Activated CD4-positive, CD25-positive, alpha-beta regulatory T cell (primary cell): ENCODE measurements at regions not wholly inside any gene's neighbourhood (a gene's known extent, or its start where the extent isn't known, plus 50 kb on each side); places are given as distances from the start of the nearest gene placed in this dataset.

Source experiments
- DNase-seq, 4 experiments: peaks; one replicate each; lab custom pipeline; 2025; lab: John Stamatoyannopoulos, UW

GRCh38 chr12:92089559-92089958 is 56.1 kb downstream of the BTG1 start:
- DNase-seq = no peak

- DNase-seq = no peak
Measured at GRCh38 chr12:92088805-92089204, 56.8 kb downstream of the BTG1 start.

- DNase-seq = no peak
Measured at GRCh38 chr12:92085736-92086040, 60.0 kb downstream of the BTG1 start.

GRCh38 chr12:92085040-92085735 is 60.5 kb downstream of the BTG1 start:
- no peak for DNase-seq

GRCh38 chr12:92080911-92081285 is 64.7 kb downstream of the BTG1 start:
- no peak for DNase-seq

GRCh38 chr12:92079054-92079385 is 66.6 kb downstream of the BTG1 start:
- no peak for DNase-seq

- DNase-seq = no peak
Measured at GRCh38 chr12:92078167-92079053, 67.2 kb downstream of the BTG1 start.

GRCh38 chr12:92077530-92077929 is 68.1 kb downstream of the BTG1 start:
- no peak for DNase-seq

- DNase-seq = no peak
Measured at GRCh38 chr12:92076101-92076500, 69.5 kb downstream of the BTG1 start.

GRCh38 chr12:92075425-92075914 is 70.2 kb downstream of the BTG1 start:
- DNase-seq = no peak

- no peak for DNase-seq
Measured at GRCh38 chr12:92074889-92075288, 70.8 kb downstream of the BTG1 start.

GRCh38 chr12:92073094-92073493 is 72.6 kb downstream of the BTG1 start:
- no peak for DNase-seq

- no peak for DNase-seq
Measured at GRCh38 chr12:92072112-92072511, 73.5 kb downstream of the BTG1 start.

- DNase-seq = no peak
Measured at GRCh38 chr12:92070864-92071445, 74.7 kb downstream of the BTG1 start.

- DNase-seq = no peak
Measured at GRCh38 chr12:92070054-92070863, 75.4 kb downstream of the BTG1 start.

GRCh38 chr12:92068459-92068858 is 77.2 kb downstream of the BTG1 start:
- no peak for DNase-seq

- DNase-seq = no peak
Measured at GRCh38 chr12:92065639-92066038, 80.0 kb downstream of the BTG1 start.

- DNase-seq = no peak
Measured at GRCh38 chr12:92065018-92065499, 80.6 kb downstream of the BTG1 start.

- DNase-seq = no peak
Measured at GRCh38 chr12:92064422-92064821, 81.2 kb downstream of the BTG1 start.

- DNase-seq = no peak
Measured at GRCh38 chr12:92063641-92064040, 82.0 kb downstream of the BTG1 start.

GRCh38 chr12:92062539-92063493 is 82.8 kb downstream of the BTG1 start:
- no peak for DNase-seq
